ENCODE measurements at regions not wholly inside any gene's neighbourhood (a gene's known extent, or its start where the extent isn't known, plus 50 kb on each side); places are given as distances from the start of the nearest gene placed in this dataset.

DNA sequence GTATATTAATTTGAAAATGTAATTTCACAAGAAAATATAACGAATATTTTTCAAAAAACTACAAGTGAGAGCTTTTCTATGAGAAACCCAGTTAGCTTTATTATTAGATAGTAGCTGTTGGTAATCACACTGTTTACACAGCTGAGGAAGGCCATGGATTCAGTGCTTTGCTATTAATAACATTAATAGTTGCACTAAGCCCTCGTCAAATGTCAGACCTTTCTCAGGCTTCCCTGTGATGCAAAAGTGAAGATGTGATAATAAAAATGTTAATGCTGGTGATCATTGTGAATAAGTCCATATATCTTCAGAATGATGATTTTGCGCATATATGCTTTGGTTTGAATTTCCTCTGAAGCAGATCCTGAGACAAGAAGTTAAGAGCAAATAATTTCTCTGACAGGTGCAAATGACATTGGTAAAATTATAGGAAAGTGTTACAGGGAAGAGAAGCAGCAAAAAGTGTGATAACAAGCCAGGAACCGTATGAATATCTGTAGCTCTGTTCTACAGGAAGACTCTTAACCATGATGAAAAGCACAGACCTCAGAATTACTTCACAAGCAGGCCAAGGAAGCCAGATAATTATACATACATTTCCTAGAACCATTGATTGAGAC lies 56.5 kb upstream of the CNTN6 start:
- Mint-ChIP-seq H3K4me1 (no peaks in the 10 kb centered on the region), H3K9me3 (peaks cover 15% of the 10 kb centered on the region), H3K27me3 (no peaks in the 10 kb centered on the region), H3K36me3 (ENCODE audit: low read depth) (no peaks in the 10 kb centered on the region), H3K4me3 (no peak overlapping the region), H3K27ac (no peak overlapping the region)
- POLR2A ChIA-PET = no interaction called here
- no peak for DNase-seq
- CTCF ChIA-PET = no interaction called here

DNA sequence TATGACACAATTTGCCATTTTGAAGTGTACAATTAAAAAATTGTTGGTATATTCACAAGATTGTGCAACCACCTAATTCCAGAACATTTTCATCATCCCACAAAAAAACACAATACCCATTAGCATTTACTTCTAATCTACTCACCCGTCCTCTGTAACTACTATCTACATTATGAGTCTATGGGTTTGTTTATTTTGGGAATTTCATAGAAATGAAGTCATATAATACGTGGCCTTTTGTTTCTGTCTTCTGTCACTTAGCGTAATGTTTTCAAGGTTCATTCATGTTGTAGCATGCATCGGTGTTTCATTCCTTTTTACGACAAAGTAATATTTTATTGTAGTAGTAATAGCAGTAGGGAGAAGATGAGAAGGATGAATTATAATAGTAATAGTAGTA lies 55.2 kb upstream of the CNTN6 start:
- CTCF ChIA-PET = no interaction called here
- DNase-seq = no peak
- peaks cover 15% of the 10 kb centered on the region for H3K9me3 Mint-ChIP-seq
- POLR2A ChIA-PET = no interaction called here
- H3K36me3 Mint-ChIP-seq (ENCODE audit: low read depth) = no peaks in the 10 kb centered on the region
- H3K4me3 Mint-ChIP-seq = no peak overlapping the region
- H3K27me3 Mint-ChIP-seq = no peaks in the 10 kb centered on the region
- H3K27ac Mint-ChIP-seq = no peak overlapping the region
- H3K4me1 Mint-ChIP-seq = no peaks in the 10 kb centered on the region

All from activated CD4-positive, alpha-beta T cell treated with anti-CD3 and anti-CD28 coated beads, Interleukin-2, amount 10 ng/mL, durations not matched to agents 7 days and 5 days (primary cell).